ENCODE measurements at regions not wholly inside any gene's neighbourhood (a gene's known extent, or its start where the extent isn't known, plus 50 kb on each side); places are given as distances from the start of the nearest gene placed in this dataset.
A peak's percentile ranks its signal among the peaks of the same experiment; 100 is the strongest.

- H3K27ac ChIP-seq: peak overlapping the region in 1 of 4 donors; percentile 39
- ATAC-seq (ENCODE audit: low FRiP score in 2 of 2) (no peak), DNase-seq (no peak)
- no peak overlapping the region for H3K4me3 ChIP-seq
- no peaks in the 10 kb centered on the region for H3K9me3 ChIP-seq
- H3K27me3 ChIP-seq: no peaks in the 10 kb centered on the region
- no peaks in the 10 kb centered on the region for H3K36me3 ChIP-seq
- TF ChIP-seq EP300 (IDR thresholded peaks at IDR 0.05) (no peak), CTCF (IDR thresholded peaks at IDR 0.05) (no peak), POLR2AphosphoS5 (IDR thresholded peaks at IDR 0.05) (no peak), POLR2A (IDR thresholded peaks at IDR 0.05) (no peak)
- no peaks in the 10 kb centered on the region for H3K4me1 ChIP-seq
- WGBS, 2 donors: 59 to 60% methylated on average over 6 of the region's 6 CpGs
Measured at GRCh38 chr4:27094224-27094623, 233.6 kb downstream of the STIM2 start.

GRCh38 chr4:27094783-27095182 lies 234.1 kb downstream of the STIM2 start:
- peak; percentile 30 to 66 for ATAC-seq (ENCODE audit: low FRiP score in 2 of 2)
- Histone ChIP-seq H3K4me3 (no peak overlapping the region), H3K27ac (peak overlapping the region in 1 of 4 donors; percentile 39), H3K9me3 (no peaks in the 10 kb centered on the region), H3K36me3 (no peaks in the 10 kb centered on the region), H3K4me1 (no peaks in the 10 kb centered on the region), H3K27me3 (no peaks in the 10 kb centered on the region)
- 13 to 24% methylated on average over 2 of the region's 2 CpGs for WGBS, 2 donors
- no peak for DNase-seq
- no peak for TF ChIP-seq POLR2AphosphoS5 (IDR thresholded peaks at IDR 0.05)

DNA sequence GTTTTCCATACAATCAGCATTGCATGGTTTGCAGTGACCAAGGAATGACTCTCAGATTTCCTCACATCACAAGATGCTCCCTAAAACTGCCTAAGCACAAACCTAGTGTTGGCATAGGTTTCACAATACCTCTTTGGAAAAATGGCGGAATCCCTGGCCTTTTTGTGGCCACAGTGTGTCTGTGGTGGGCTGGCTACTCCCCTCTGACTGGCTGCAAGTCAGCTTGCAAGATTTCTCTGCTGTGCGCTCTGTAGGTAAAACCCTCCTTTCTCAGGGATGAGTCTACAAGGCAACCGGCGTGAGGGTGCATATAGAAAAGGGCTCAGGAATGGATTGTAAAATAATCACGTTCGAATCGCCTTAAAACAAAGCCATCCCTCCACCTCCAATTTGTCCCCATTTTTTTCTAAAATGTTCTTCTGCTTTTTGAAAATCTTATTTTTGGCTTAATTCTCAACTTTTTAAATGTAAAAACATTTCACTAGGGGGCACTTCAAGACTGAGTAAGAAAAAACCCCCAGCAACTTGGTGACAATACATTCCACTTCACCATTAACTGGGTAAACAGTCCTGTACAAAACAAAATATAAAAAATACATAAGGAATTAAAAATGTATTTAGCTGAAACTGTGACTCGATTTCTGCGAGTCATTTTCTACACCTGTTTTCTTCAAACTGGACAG lies 235.6 kb downstream of the STIM2 start:
- no peak overlapping the region for H3K4me3 ChIP-seq
- ATAC-seq (ENCODE audit: low FRiP score in 2 of 2): no peak
- no peaks in the 10 kb centered on the region for H3K36me3 ChIP-seq
- no peaks in the 10 kb centered on the region for H3K4me1 ChIP-seq
- H3K27me3 ChIP-seq: no peaks in the 10 kb centered on the region
- no peak for DNase-seq
- WGBS, 2 donors: 80 to 89% methylated on average over 9 of the region's 9 CpGs
- TF ChIP-seq CTCF (IDR thresholded peaks at IDR 0.05): no peak
- no peak for TF ChIP-seq POLR2AphosphoS5 (IDR thresholded peaks at IDR 0.05)
- TF ChIP-seq POLR2A (IDR thresholded peaks at IDR 0.05): no peak
- TF ChIP-seq EP300 (IDR thresholded peaks at IDR 0.05): no peak
- H3K27ac ChIP-seq: no peak overlapping the region
- H3K9me3 ChIP-seq: no peaks in the 10 kb centered on the region

DNA sequence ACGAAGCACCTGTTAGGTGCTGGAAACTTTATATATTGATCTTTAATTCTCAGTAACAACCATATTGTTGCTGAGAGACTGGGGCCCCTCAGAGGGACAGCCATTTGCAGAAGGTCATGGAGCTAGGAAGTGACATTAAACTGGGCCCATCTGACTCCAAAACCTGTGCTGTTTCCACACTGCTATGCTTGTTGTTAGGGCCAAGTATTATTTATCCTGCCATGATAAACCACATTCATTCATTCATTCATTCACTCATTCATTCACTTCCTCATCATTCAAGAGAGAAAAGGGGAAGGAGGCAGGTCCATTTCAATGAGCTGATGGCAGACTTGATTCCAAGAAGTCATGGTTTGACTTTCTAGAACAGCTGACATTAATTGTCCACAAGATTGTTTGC lies 237.4 kb downstream of the STIM2 start:
- ATAC-seq (ENCODE audit: low FRiP score in 2 of 2) (no peak), DNase-seq (no peak)
- Histone ChIP-seq H3K36me3 (no peaks in the 10 kb centered on the region), H3K4me3 (no peak overlapping the region), H3K27ac (no peak overlapping the region), H3K27me3 (no peaks in the 10 kb centered on the region), H3K9me3 (no peaks in the 10 kb centered on the region), H3K4me1 (no peaks in the 10 kb centered on the region)
- TF ChIP-seq POLR2AphosphoS5 (IDR thresholded peaks at IDR 0.05) (no peak), POLR2A (IDR thresholded peaks at IDR 0.05) (no peak), CTCF (IDR thresholded peaks at IDR 0.05) (no peak), EP300 (IDR thresholded peaks at IDR 0.05) (no peak)
- 23 to 41% methylated on average over 1 of the region's 1 CpG for WGBS, 2 donors

DNA sequence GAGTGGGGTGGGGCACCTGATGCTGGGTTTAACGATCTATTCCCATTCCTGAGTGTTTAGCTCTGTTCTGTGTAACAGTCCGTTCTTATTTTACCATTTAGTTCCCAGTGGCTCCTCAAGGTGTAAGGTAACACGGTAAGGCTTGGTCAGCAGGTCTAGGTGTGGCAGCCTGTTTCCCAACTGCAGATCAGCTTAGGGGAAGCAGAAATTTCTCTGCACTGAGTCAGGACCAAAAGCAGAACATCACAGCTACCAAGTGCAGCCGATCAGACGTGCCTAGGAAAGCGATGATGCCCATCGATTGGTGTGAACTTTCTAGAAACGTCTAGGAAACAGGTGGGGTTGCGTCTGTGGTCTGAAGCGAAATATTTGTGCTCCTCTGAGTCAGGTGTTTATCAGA lies 240.1 kb downstream of the STIM2 start:
- ATAC-seq (ENCODE audit: low FRiP score in 2 of 2): no peak
- no peaks in the 10 kb centered on the region for H3K36me3 ChIP-seq

More for the DNA sequence above, 240.1 kb downstream of the STIM2 start:
- H3K27ac ChIP-seq: no peak overlapping the region
- no peaks in the 10 kb centered on the region for H3K9me3 ChIP-seq
- no peak overlapping the region for H3K4me3 ChIP-seq
- 78 to 80% methylated on average over 10 of the region's 10 CpGs for WGBS, 2 donors
- no peaks in the 10 kb centered on the region for H3K27me3 ChIP-seq
- H3K4me1 ChIP-seq: no peaks in the 10 kb centered on the region
- no peak for TF ChIP-seq POLR2AphosphoS5 (IDR thresholded peaks at IDR 0.05)
- TF ChIP-seq POLR2A (IDR thresholded peaks at IDR 0.05): no peak
- no peak for TF ChIP-seq EP300 (IDR thresholded peaks at IDR 0.05)
- TF ChIP-seq CTCF (IDR thresholded peaks at IDR 0.05): no peak
- no peak for DNase-seq
